DND-41 (cell line): ENCODE measurements at regions not wholly inside any gene's neighbourhood (a gene's known extent, or its start where the extent isn't known, plus 50 kb on each side); places are given as distances from the start of the nearest gene placed in this dataset.

Experiments
- EZH2 ChIP-seq: IDR thresholded peaks from 3 replicates; pipeline ENCODE4 v1.6.1; 2012; ENCODE audit warnings: borderline replicate concordance, low read depth, mild to moderate bottlenecking, moderate library complexity, low read length, inconsistent platforms; ENCODE audit not compliant: severe bottlenecking
- TF ChIP-seq, protein P1 (sequence below): IDR thresholded peaks from 2 replicates; pipeline ENCODE4 v1.5.1; 2012; ENCODE audit warnings: borderline replicate concordance, low read length, moderate library complexity, mild to moderate bottlenecking; ENCODE audit not compliant: poor library complexity, severe bottlenecking; ENCODE audit errors: extremely low read depth

DNA sequence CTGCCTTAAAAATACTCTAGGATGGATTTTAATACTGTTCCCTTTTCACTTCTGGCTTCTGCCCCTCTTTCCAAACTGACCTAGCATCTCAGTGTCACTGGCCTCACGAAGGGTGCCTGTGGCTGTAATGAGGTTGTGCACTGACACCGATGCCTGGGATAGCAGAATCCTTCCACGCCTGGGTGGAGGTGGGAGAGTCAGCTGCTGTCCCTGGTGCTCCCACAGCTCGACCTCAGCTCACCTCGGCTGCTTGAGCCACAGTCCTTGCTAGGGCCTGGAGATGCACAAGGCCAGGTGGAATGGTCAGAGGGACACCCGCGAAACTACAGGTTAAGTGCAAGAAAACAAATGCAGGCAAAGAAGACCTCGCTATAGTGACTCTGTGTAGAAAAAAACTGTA is 123.4 kb upstream of the ACBD5 start:
- TF ChIP-seq, protein P1, sequence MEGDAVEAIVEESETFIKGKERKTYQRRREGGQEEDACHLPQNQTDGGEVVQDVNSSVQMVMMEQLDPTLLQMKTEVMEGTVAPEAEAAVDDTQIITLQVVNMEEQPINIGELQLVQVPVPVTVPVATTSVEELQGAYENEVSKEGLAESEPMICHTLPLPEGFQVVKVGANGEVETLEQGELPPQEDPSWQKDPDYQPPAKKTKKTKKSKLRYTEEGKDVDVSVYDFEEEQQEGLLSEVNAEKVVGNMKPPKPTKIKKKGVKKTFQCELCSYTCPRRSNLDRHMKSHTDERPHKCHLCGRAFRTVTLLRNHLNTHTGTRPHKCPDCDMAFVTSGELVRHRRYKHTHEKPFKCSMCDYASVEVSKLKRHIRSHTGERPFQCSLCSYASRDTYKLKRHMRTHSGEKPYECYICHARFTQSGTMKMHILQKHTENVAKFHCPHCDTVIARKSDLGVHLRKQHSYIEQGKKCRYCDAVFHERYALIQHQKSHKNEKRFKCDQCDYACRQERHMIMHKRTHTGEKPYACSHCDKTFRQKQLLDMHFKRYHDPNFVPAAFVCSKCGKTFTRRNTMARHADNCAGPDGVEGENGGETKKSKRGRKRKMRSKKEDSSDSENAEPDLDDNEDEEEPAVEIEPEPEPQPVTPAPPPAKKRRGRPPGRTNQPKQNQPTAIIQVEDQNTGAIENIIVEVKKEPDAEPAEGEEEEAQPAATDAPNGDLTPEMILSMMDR, result no peak
- no peak for TF ChIP-seq EZH2
